ENCODE measurements at regions not wholly inside any gene's neighbourhood (a gene's known extent, or its start where the extent isn't known, plus 50 kb on each side); places are given as distances from the start of the nearest gene placed in this dataset.

GRCh38 chr17:71176928-71177443 lies 943.8 kb upstream of the SOX9 start:
- POLR2A ChIA-PET: no interaction called here
- H3K27me3 Mint-ChIP-seq: no peaks in the 10 kb centered on the region
- CTCF ChIA-PET: interaction anchor here (1.0 kb wide), 1 partner anchor 649 kb away, joined by 4 read pairs; no protein-coding TSS in a partner anchor
- ATAC-seq (no peak), DNase-seq (no peak)
- H3K9me3 Mint-ChIP-seq (ENCODE audit: low read depth): peaks cover 4% of the 10 kb centered on the region
- intact Hi-C loops (cut with DNase I, micrococcal nuclease): no loop called here
- H3K27ac Mint-ChIP-seq: no peak overlapping the region
- no peaks in the 10 kb centered on the region for H3K4me1 Mint-ChIP-seq
- no peak overlapping the region for H3K4me3 Mint-ChIP-seq
- no peaks in the 10 kb centered on the region for H3K36me3 Mint-ChIP-seq (ENCODE audit: low read depth)

- DNase-seq (no peak), ATAC-seq (no peak)
- no peaks in the 10 kb centered on the region for H3K27me3 Mint-ChIP-seq
- H3K9me3 Mint-ChIP-seq (ENCODE audit: low read depth): peaks cover 7% of the 10 kb centered on the region
- no peak overlapping the region for H3K27ac Mint-ChIP-seq
- POLR2A ChIA-PET: no interaction called here
- H3K4me1 Mint-ChIP-seq: no peaks in the 10 kb centered on the region
- CTCF ChIA-PET: no interaction called here
- H3K36me3 Mint-ChIP-seq (ENCODE audit: low read depth): no peaks in the 10 kb centered on the region
- no peak overlapping the region for H3K4me3 Mint-ChIP-seq
- intact Hi-C loops (cut with DNase I, micrococcal nuclease): no loop called here
Observed at GRCh38 chr17:71180801-71181385, 939.9 kb upstream of the SOX9 start.

GRCh38 chr17:71183066-71183660 lies 937.7 kb upstream of the SOX9 start:
- POLR2A ChIA-PET: no interaction called here
- Mint-ChIP-seq H3K36me3 (ENCODE audit: low read depth) (no peaks in the 10 kb centered on the region), H3K4me3 (no peak overlapping the region), H3K27me3 (no peaks in the 10 kb centered on the region), H3K4me1 (no peaks in the 10 kb centered on the region), H3K9me3 (ENCODE audit: low read depth) (peaks cover 2% of the 10 kb centered on the region), H3K27ac (no peak overlapping the region)
- intact Hi-C loops (cut with DNase I, micrococcal nuclease): no loop called here
- no peak for DNase-seq
- ATAC-seq: no peak
- CTCF ChIA-PET: no interaction called here

GRCh38 chr17:71184716-71185115 lies 936.1 kb upstream of the SOX9 start:
- H3K4me3 Mint-ChIP-seq: no peak overlapping the region
- no peaks in the 10 kb centered on the region for H3K27me3 Mint-ChIP-seq
- H3K36me3 Mint-ChIP-seq (ENCODE audit: low read depth): no peaks in the 10 kb centered on the region
- POLR2A ChIA-PET: no interaction called here
- peaks cover 2% of the 10 kb centered on the region for H3K9me3 Mint-ChIP-seq (ENCODE audit: low read depth)
- ATAC-seq (no peak), DNase-seq (no peak)
- intact Hi-C loops (cut with DNase I, micrococcal nuclease): no loop called here
- H3K4me1 Mint-ChIP-seq: no peaks in the 10 kb centered on the region
- no peak overlapping the region for H3K27ac Mint-ChIP-seq
- CTCF ChIA-PET: no interaction called here

DNA sequence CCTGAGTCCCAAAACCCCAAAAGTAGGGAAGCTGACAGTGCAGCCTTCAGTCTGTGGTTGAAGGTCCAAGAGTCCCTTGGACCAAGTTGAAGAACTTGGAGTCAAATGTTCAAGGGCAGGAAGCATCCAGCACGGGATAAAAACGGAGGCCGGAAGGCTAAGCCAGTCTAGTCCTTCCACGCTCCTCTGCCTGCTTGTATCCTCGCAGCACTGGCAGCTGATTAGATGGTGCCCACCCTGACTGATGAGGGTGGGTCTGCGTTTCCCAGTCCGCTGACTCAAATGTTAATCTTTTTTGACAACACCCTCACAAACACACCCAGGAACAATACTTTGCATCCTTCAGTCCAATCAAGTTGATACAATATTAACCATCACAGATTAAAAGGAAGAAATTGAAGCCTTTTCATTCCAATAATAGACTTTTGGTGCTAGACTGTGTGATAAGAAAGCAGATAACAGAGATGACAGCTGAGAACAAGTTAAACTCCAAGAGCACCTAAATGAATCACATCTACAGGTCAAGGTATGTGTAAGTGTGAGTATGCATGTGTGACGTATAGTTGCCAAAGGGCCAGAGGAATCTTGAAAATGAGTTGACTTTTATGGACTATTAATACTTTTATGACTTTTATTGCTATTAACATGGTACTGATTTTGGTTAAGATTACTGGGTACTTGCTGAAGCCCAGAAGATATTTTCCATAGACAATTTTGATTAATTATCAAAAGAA lies 933.5 kb upstream of the SOX9 start:
- no peak overlapping the region for H3K4me3 Mint-ChIP-seq
- POLR2A ChIA-PET: no interaction called here
- intact Hi-C loops (cut with DNase I, micrococcal nuclease): no loop called here
- no peaks in the 10 kb centered on the region for H3K4me1 Mint-ChIP-seq
- no peak overlapping the region for H3K27ac Mint-ChIP-seq
- ATAC-seq: no peak
- H3K36me3 Mint-ChIP-seq (ENCODE audit: low read depth): no peaks in the 10 kb centered on the region
- peaks cover 2% of the 10 kb centered on the region for H3K9me3 Mint-ChIP-seq (ENCODE audit: low read depth)
- CTCF ChIA-PET: no interaction called here
- no peak for DNase-seq
- no peaks in the 10 kb centered on the region for H3K27me3 Mint-ChIP-seq

GRCh38 chr17:71188811-71189492 lies 931.9 kb upstream of the SOX9 start:
- POLR2A ChIA-PET: no interaction called here
- CTCF ChIA-PET: no interaction called here
- H3K9me3 Mint-ChIP-seq (ENCODE audit: low read depth): peaks cover 2% of the 10 kb centered on the region

GRCh38 chr17:71189493-71189831 lies 931.4 kb upstream of the SOX9 start:
- H3K4me3 Mint-ChIP-seq: no peak overlapping the region
- H3K4me1 Mint-ChIP-seq: no peaks in the 10 kb centered on the region
- H3K9me3 Mint-ChIP-seq (ENCODE audit: low read depth): peaks cover 2% of the 10 kb centered on the region
- no peak for DNase-seq
- POLR2A ChIA-PET: no interaction called here
- intact Hi-C loops (cut with DNase I, micrococcal nuclease): no loop called here
- H3K27me3 Mint-ChIP-seq: no peaks in the 10 kb centered on the region
- CTCF ChIA-PET: no interaction called here
- no peak overlapping the region for H3K27ac Mint-ChIP-seq
- H3K36me3 Mint-ChIP-seq (ENCODE audit: low read depth): no peaks in the 10 kb centered on the region
- ATAC-seq: no peak

More at GRCh38 chr17:71188811-71189492, 931.9 kb upstream of the SOX9 start:
- H3K36me3 Mint-ChIP-seq (ENCODE audit: low read depth): no peaks in the 10 kb centered on the region
- H3K4me3 Mint-ChIP-seq: no peak overlapping the region
- H3K27me3 Mint-ChIP-seq: no peaks in the 10 kb centered on the region
- no peaks in the 10 kb centered on the region for H3K4me1 Mint-ChIP-seq
- no peak for DNase-seq
- intact Hi-C loops (cut with DNase I, micrococcal nuclease): no loop called here
- no peak for ATAC-seq
- H3K27ac Mint-ChIP-seq: no peak overlapping the region

DNA sequence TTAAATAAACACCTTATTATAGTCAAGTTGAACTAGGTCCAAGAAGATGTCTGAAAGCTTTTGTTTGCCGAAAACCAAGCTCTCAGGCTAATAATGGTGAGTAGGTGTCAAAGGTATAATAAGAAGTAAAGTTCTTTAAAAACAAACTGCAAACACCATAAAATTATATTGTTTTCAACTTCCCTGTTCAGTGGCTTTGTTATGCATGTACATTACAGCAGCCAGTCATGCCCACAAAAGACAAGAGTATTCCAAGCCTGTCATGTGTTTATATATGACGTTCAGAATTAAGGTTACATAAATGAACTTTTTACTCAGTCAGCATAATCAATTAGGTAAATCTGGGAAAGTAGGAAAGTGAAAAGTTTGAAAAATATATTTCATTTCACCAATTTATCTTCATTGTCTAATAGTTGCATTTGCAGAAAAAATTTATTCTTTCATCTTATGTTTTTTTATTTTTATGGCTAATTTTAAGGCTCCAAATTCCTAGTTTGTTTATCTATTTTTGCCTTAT lies 928.7 kb upstream of the SOX9 start:
- Mint-ChIP-seq H3K9me3 (ENCODE audit: low read depth) (peaks cover 1% of the 10 kb centered on the region), H3K4me1 (no peaks in the 10 kb centered on the region), H3K36me3 (ENCODE audit: low read depth) (no peaks in the 10 kb centered on the region), H3K27me3 (no peaks in the 10 kb centered on the region), H3K4me3 (no peak overlapping the region), H3K27ac (no peak overlapping the region)
- DNase-seq (no peak), ATAC-seq (no peak)
- POLR2A ChIA-PET: no interaction called here
- CTCF ChIA-PET: no interaction called here
- intact Hi-C loops (cut with DNase I, micrococcal nuclease): no loop called here

DNA sequence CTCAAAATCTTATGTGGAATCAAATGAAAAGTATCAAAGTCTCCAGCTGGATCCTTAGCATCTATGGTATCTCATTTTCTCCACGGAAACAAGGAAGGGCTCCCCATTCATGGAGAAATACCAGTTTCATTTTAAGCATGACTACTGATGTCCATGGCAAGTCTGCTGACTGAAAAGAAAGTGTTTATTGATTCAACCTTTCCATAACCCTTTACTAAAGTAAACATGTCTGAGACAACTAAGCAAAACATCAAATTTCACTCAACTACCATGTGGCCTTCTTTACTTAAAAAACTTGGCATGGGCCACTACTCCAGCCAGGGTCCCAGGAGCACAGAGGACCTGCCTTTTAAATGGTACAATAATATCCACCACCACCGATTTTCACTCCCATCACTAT lies 928.0 kb upstream of the SOX9 start:
- Mint-ChIP-seq H3K36me3 (ENCODE audit: low read depth) (no peaks in the 10 kb centered on the region), H3K9me3 (ENCODE audit: low read depth) (peaks cover 1% of the 10 kb centered on the region), H3K4me3 (no peak overlapping the region), H3K27me3 (no peaks in the 10 kb centered on the region), H3K4me1 (no peaks in the 10 kb centered on the region), H3K27ac (no peak overlapping the region)
- DNase-seq (no peak), ATAC-seq (no peak)
- CTCF ChIA-PET: no interaction called here
- POLR2A ChIA-PET: no interaction called here
- intact Hi-C loops (cut with DNase I, micrococcal nuclease): no loop called here

GRCh38 chr17:71200597-71200996 lies 920.2 kb upstream of the SOX9 start:
- Mint-ChIP-seq H3K4me3 (no peak overlapping the region), H3K9me3 (ENCODE audit: low read depth) (peaks cover 4% of the 10 kb centered on the region), H3K36me3 (ENCODE audit: low read depth) (no peaks in the 10 kb centered on the region), H3K27me3 (no peaks in the 10 kb centered on the region), H3K27ac (no peak overlapping the region), H3K4me1 (no peaks in the 10 kb centered on the region)
- ChIA-PET CTCF (interaction anchor here (0.7 kb wide), 1 partner anchor 12 kb away, joined by 3 read pairs; no protein-coding TSS in a partner anchor), POLR2A (no interaction called here)
- intact Hi-C loops (cut with DNase I, micrococcal nuclease): no loop called here
- ATAC-seq (no peak), DNase-seq (no peak)

GRCh38 chr17:71201639-71202038 lies 919.2 kb upstream of the SOX9 start:
- Mint-ChIP-seq H3K4me3 (no peak overlapping the region), H3K9me3 (ENCODE audit: low read depth) (peaks cover 2% of the 10 kb centered on the region), H3K4me1 (no peaks in the 10 kb centered on the region), H3K27me3 (no peaks in the 10 kb centered on the region), H3K27ac (no peak overlapping the region), H3K36me3 (ENCODE audit: low read depth) (no peaks in the 10 kb centered on the region)
- no peak for DNase-seq
- intact Hi-C loops (cut with DNase I, micrococcal nuclease): no loop called here
- CTCF ChIA-PET: interaction anchor here (0.9 kb wide), 1 partner anchor 9 kb away, joined by 4 read pairs; no protein-coding TSS in a partner anchor
- no peak for ATAC-seq
- POLR2A ChIA-PET: no interaction called here

- ChIA-PET CTCF (no interaction called here), POLR2A (no interaction called here)
- H3K36me3 Mint-ChIP-seq (ENCODE audit: low read depth): no peaks in the 10 kb centered on the region
- H3K4me1 Mint-ChIP-seq: no peaks in the 10 kb centered on the region
- H3K9me3 Mint-ChIP-seq (ENCODE audit: low read depth): peaks cover 2% of the 10 kb centered on the region
- no peak overlapping the region for H3K27ac Mint-ChIP-seq
- intact Hi-C loops (cut with DNase I, micrococcal nuclease): no loop called here
- no peak for ATAC-seq
- no peak overlapping the region for H3K4me3 Mint-ChIP-seq
- no peak for DNase-seq
- H3K27me3 Mint-ChIP-seq: no peaks in the 10 kb centered on the region
Observed at GRCh38 chr17:71202449-71202848, 918.4 kb upstream of the SOX9 start.
